ENCODE measurements at regions not wholly inside any gene's neighbourhood (a gene's known extent, or its start where the extent isn't known, plus 50 kb on each side); places are given as distances from the start of the nearest gene placed in this dataset.

DNA sequence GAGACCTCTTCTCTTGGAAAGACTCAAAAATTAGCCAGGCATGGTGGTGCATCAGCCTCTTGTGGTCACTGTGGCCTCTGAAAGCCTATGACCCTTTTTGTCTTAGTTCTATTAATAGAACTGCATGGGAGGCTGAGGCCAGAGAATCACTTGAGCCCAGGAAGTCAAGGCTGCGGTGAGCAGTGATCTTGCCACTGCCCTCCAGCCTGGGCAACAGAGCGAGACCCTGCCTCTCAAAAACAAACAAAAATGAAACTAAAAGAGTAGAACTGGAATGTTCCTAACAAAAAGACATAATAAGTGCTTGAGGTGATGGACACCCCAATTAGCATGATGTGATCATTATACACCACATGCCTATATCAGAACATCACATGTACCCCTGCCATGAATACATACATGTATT is 197.0 kb upstream of the EEA1 start:
- Histone ChIP-seq H3K9me3 (ENCODE audit: control insufficient read depth in 1 of 2, insufficient read depth in 1 of 2, low read depth in 1 of 2, low read length in 2 of 2) (no peaks in the 10 kb centered on the region), H4K20me1 (ENCODE audit: insufficient read depth) (no peaks in the 10 kb centered on the region), H3K36me3 (ENCODE audit: control insufficient read depth in 1 of 2, insufficient read depth in 2 of 2, low read length in 2 of 2) (no peaks in the 10 kb centered on the region), H3K4me1 (ENCODE audit: control insufficient read depth in 1 of 2, insufficient read depth in 2 of 2, low read length in 2 of 2) (no peaks in the 10 kb centered on the region), H3K79me2 (ENCODE audit: insufficient read depth, low read length) (no peaks in the 10 kb centered on the region), H3K9me2 (ENCODE audit: insufficient read depth) (no peaks in the 10 kb centered on the region), H2AFZ (ENCODE audit: low read depth, low read length, poor library complexity, severe bottlenecking) (no peak overlapping the region), H3K27ac (ENCODE audit: low read depth, low read length) (no peak overlapping the region), H3K9ac (ENCODE audit: low read length) (no peak overlapping the region), H3K27me3 (ENCODE audit: insufficient read depth, low read length) (no peaks in the 10 kb centered on the region), H3K4me3 (replicated peaks in 1 of 2; ENCODE audit: low read depth in 1 of 2, low read length in 2 of 2) (no peak overlapping the region), H3K4me2 (ENCODE audit: low read length) (no peak overlapping the region)
- ChIA-PET CTCF (no interaction called here), RAD21 (ENCODE audit: low non-redundant PET in 1 of 2, low total read pairs in 2 of 2, uncharacterized antibody in 2 of 2, unreplicated experiment in 2 of 2) (no interaction called here), POLR2A (no interaction called here)
- TF ChIP-seq EZH2phosphoT487 (IDR thresholded peaks at IDR 0.05; ENCODE audit: borderline replicate concordance) (no peak), POLR2AphosphoS5 (IDR thresholded peaks at IDR 0.05; ENCODE audit: low read depth, low read length) (no peak), SRF (IDR thresholded peaks at IDR 0.05; ENCODE audit: low read depth) (no peak), YY1 (IDR thresholded peaks at IDR 0.05; ENCODE audit: extremely low read depth, insufficient replicate concordance, low read depth, low read length) (no peak), SP1 (IDR thresholded peaks at IDR 0.05; ENCODE audit: low read depth) (no peak), TCF7L2 (IDR thresholded peaks at IDR 0.05; ENCODE audit: borderline replicate concordance, extremely low read depth, insufficient read depth, insufficient read length) (no peak), JUND (IDR thresholded peaks at IDR 0.05) (no peak), FOSL1 (IDR thresholded peaks at IDR 0.05; ENCODE audit: low read depth) (no peak), CEBPB (IDR thresholded peaks at IDR 0.05; ENCODE audit: low read depth) (no peak), EZH2 (IDR thresholded peaks at IDR 0.05) (no peak), ELF1 (IDR thresholded peaks at IDR 0.05; ENCODE audit: borderline replicate concordance, low read depth) (no peak), ZFX (IDR thresholded peaks at IDR 0.05) (no peak), ZNF274 (IDR thresholded peaks at IDR 0.05; ENCODE audit: low read depth, low read length) (no peak), RAD21 (IDR thresholded peaks at IDR 0.05; ENCODE audit: low read depth) (no peak)
- TF ChIP-seq, protein P1, sequence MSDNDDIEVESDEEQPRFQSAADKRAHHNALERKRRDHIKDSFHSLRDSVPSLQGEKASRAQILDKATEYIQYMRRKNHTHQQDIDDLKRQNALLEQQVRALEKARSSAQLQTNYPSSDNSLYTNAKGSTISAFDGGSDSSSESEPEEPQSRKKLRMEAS (IDR thresholded peaks at IDR 0.05): no peak
- TF ChIP-seq, protein P2, sequence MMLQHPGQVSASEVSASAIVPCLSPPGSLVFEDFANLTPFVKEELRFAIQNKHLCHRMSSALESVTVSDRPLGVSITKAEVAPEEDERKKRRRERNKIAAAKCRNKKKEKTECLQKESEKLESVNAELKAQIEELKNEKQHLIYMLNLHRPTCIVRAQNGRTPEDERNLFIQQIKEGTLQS (IDR thresholded peaks at IDR 0.05): no peak
- TF ChIP-seq, protein P3, sequence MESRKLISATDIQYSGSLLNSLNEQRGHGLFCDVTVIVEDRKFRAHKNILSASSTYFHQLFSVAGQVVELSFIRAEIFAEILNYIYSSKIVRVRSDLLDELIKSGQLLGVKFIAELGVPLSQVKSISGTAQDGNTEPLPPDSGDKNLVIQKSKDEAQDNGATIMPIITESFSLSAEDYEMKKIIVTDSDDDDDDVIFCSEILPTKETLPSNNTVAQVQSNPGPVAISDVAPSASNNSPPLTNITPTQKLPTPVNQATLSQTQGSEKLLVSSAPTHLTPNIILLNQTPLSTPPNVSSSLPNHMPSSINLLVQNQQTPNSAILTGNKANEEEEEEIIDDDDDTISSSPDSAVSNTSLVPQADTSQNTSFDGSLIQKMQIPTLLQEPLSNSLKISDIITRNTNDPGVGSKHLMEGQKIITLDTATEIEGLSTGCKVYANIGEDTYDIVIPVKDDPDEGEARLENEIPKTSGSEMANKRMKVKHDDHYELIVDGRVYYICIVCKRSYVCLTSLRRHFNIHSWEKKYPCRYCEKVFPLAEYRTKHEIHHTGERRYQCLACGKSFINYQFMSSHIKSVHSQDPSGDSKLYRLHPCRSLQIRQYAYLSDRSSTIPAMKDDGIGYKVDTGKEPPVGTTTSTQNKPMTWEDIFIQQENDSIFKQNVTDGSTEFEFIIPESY (IDR thresholded peaks at IDR 0.05; ENCODE audit: extremely low read depth, insufficient replicate concordance, low read length): no peak
- no peak for DNase-seq (ENCODE audit: low read depth, low spot score)
- intact Hi-C loops (cut with micrococcal nuclease): no loop called here
- no TSS peak for BruUV-seq (replicated peaks)
- ATAC-seq: no peak
